ENCODE measurements at regions not wholly inside any gene's neighbourhood (a gene's known extent, or its start where the extent isn't known, plus 50 kb on each side); places are given as distances from the start of the nearest gene placed in this dataset.

DNA sequence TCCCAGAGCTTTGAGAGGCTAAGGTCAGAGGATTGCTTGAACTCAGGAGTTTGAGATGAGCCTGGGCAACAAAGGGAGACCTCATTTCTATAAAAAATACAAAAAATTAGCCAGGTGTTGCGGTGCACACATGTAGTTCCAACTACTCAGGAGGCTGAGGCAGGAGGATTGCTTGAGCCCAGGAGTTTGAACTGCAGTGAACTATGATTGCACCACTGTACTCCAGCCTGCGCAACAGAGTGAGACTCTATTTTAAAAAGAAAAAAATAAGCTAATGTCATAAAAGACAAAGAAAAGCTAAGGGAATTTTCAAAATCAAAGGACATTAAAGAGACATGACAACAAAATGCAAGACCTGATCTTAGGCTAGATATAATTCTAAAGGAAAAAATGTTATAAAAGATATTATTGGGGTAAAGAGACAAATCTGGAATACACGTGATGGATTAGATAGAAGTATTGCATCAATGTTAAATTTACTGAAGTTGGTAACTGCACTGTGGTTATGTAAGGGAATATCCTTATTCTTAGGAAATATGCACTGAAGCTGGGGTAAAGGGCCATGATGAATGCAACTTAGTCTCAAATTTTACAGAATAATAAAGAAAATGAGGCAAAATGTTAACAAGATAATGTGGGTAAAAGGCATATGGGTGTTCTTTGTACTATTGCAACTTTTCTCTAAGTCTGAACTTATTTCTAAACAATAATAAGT is 75.2 kb downstream of the SPRY1 start:
- H3K27ac ChIP-seq, result no peak overlapping the region
- H3K9me3 ChIP-seq, result no peaks in the 10 kb centered on the region
- intact Hi-C loops (cut with DNase I), result no loop called here
- H3K36me3 ChIP-seq, result no peaks in the 10 kb centered on the region
- no peak for TF ChIP-seq EP300 (IDR thresholded peaks at IDR 0.05)
- TF ChIP-seq, protein P1, sequence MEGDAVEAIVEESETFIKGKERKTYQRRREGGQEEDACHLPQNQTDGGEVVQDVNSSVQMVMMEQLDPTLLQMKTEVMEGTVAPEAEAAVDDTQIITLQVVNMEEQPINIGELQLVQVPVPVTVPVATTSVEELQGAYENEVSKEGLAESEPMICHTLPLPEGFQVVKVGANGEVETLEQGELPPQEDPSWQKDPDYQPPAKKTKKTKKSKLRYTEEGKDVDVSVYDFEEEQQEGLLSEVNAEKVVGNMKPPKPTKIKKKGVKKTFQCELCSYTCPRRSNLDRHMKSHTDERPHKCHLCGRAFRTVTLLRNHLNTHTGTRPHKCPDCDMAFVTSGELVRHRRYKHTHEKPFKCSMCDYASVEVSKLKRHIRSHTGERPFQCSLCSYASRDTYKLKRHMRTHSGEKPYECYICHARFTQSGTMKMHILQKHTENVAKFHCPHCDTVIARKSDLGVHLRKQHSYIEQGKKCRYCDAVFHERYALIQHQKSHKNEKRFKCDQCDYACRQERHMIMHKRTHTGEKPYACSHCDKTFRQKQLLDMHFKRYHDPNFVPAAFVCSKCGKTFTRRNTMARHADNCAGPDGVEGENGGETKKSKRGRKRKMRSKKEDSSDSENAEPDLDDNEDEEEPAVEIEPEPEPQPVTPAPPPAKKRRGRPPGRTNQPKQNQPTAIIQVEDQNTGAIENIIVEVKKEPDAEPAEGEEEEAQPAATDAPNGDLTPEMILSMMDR (IDR thresholded peaks at IDR 0.05), result no peak
- TF ChIP-seq POLR2A (IDR thresholded peaks at IDR 0.05), result no peak
- DNase-seq, result no peak
- no peaks in the 10 kb centered on the region for H3K27me3 ChIP-seq
- WGBS, 2 donors, result 92 to 94% methylated on average over 3 of the region's 3 CpGs
- H3K4me1 ChIP-seq, result no peaks in the 10 kb centered on the region
- H3K4me3 ChIP-seq, result no peak overlapping the region

DNA sequence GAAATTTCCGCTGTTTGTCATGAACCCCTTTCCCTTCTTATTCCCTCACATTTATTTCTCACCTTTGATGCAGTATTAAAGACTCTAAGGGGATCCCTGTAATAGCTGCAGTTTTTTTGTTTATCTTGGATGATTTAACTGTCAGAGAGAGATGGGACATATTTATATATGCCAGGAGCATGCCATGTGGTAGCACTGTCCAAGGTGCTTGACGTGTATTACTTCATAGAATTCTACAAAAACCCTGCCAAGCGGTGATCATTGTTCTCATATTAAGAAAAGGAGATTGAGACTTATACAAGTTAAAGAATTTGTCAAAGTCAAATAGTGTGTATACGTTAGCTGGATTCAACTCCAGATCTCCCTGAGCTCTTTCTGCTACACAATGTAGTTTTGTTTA is 78.2 kb downstream of the SPRY1 start:
- intact Hi-C loops (cut with DNase I), result no loop called here
- 94% methylated on average over 4 of the region's 4 CpGs for WGBS, 2 donors
- Histone ChIP-seq H3K27me3 (no peaks in the 10 kb centered on the region), H3K9me3 (no peaks in the 10 kb centered on the region), H3K4me3 (no peak overlapping the region), H3K27ac (no peak overlapping the region), H3K36me3 (no peaks in the 10 kb centered on the region), H3K4me1 (peaks cover 0 to 9% (median 3%) of the 10 kb centered on the region in 4 donors)
- no peak for DNase-seq
- TF ChIP-seq POLR2AphosphoS5 (IDR thresholded peaks at IDR 0.05), result no peak
- TF ChIP-seq EP300 (IDR thresholded peaks at IDR 0.05), result no peak

DNA sequence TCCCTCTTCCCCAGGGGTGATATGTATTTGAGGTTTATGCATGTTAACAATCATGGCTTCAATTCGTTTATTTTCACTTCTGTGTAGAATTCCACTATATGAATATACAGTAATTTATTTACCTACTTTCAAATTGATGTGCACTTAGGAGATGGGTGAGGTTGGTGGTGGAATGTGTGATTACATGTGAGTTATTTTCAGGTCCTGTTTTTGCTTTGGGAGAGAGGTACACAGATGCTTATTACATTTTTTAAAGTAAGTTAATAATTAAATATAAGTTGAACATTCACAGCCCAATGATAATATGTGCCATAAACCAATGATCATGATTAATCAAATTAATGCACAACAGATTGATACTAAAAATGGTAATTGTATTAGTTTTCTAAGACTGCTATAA is 79.5 kb downstream of the SPRY1 start:
- DNase-seq, result no peak
- Histone ChIP-seq H3K27me3 (no peaks in the 10 kb centered on the region), H3K36me3 (no peaks in the 10 kb centered on the region), H3K4me3 (no peak overlapping the region), H3K9me3 (no peaks in the 10 kb centered on the region), H3K4me1 (peaks cover 0 to 9% (median 3%) of the 10 kb centered on the region in 4 donors), H3K27ac (no peak overlapping the region)
- intact Hi-C loops (cut with DNase I), result no loop called here
- 0 to 24% methylated on average over 1 of the region's 1 CpG for WGBS, 2 donors
- TF ChIP-seq EP300 (IDR thresholded peaks at IDR 0.05) (no peak), POLR2AphosphoS5 (IDR thresholded peaks at IDR 0.05) (no peak), POLR2A (IDR thresholded peaks at IDR 0.05) (no peak)
- TF ChIP-seq, protein P1 (IDR thresholded peaks at IDR 0.05), result no peak

DNA sequence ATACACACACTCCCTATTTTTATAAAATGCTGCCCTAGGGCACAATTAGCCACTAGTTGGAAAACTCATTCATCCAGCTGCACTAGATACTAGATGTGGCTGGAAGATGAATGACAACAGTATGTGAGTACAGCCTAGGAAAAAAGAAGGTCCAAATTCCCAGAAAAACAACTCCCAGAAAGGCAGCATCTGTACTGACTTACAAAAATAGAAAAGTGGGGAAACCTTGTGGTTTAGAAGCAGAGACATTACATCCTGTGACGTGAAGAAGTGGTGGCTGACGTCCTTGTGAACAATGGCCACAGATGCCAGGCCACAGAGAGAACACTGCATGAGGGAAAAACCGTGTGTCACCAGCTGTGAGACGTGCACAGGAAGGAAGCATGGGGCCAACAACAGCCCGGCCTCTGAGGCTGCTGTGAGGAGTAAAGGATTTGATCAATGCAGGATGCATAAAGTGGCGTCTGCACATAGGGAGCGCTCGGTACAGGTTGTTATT is 81.2 kb downstream of the SPRY1 start:
- WGBS, 2 donors, result 47 to 83% methylated on average over 8 of the region's 8 CpGs
- no peaks in the 10 kb centered on the region for H3K36me3 ChIP-seq
- no peak overlapping the region for H3K4me3 ChIP-seq
- no peak for DNase-seq
- no peaks in the 10 kb centered on the region for H3K9me3 ChIP-seq
- no peak overlapping the region for H3K27ac ChIP-seq
- no peaks in the 10 kb centered on the region for H3K27me3 ChIP-seq
- H3K4me1 ChIP-seq, result peaks cover 0 to 9% (median 3%) of the 10 kb centered on the region in 4 donors
- TF ChIP-seq POLR2A (IDR thresholded peaks at IDR 0.05), result no peak
- TF ChIP-seq, protein P1 (IDR thresholded peaks at IDR 0.05), result no peak
- TF ChIP-seq EP300 (IDR thresholded peaks at IDR 0.05), result no peak
- intact Hi-C loops (cut with DNase I), result no loop called here

DNA sequence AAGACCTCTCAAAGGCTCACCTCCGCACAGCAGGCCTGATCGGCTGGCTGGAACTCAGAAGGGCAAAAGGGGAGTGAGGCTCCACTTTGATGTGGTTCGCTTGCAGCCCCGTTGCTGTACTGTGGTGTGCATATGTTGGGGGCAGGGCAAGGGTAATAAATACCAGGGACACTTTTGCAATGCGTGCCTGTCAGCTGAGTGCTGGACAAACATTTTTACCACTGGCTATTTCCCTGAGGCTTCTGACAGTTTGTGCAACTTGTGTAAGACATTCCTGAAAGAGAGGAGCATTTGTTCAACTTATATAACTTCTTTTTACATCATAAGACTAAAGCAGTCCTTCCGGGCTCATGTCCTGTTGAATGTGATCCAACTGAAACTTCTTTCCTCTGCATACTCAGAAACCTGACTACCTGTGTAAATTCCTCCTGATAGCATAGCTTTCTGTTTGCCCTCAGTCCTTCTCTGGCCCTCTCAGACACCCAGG is 82.3 kb downstream of the SPRY1 start:
- TF ChIP-seq POLR2A (IDR thresholded peaks at IDR 0.05), result no peak
- Histone ChIP-seq H3K4me1 (peaks cover 0 to 9% (median 3%) of the 10 kb centered on the region in 4 donors), H3K4me3 (no peak overlapping the region), H3K27me3 (no peaks in the 10 kb centered on the region), H3K36me3 (no peaks in the 10 kb centered on the region), H3K27ac (no peak overlapping the region), H3K9me3 (no peaks in the 10 kb centered on the region)
- no peak for DNase-seq
- 16 to 37% methylated on average over 6 of the region's 6 CpGs for WGBS, 2 donors
- intact Hi-C loops (cut with DNase I), result no loop called here

DNA sequence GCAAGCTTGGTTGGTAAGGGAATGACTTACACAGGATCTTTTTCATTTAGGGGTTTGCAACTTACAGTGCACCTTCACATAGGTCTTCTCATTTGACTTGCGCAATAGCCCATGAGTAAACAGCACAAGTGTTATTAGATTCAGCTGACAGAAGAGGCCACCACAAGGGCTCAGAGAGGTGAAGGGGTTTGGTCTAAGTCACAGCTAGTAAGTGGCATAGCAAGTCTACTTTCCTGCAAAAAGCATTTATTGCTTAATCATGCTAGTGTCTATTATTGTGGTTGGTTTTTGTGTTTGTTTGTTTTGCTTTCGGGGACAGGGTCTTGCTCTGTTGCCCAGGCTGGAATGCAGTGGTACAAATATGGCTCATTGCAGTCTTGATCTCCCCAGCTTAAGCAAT is 83.3 kb downstream of the SPRY1 start:
- Histone ChIP-seq H3K27me3 (no peaks in the 10 kb centered on the region), H3K9me3 (no peaks in the 10 kb centered on the region), H3K4me3 (no peak overlapping the region), H3K36me3 (no peaks in the 10 kb centered on the region), H3K27ac (no peak overlapping the region), H3K4me1 (peaks cover 0 to 9% (median 3%) of the 10 kb centered on the region in 4 donors)
- no peak for DNase-seq
- intact Hi-C loops (cut with DNase I), result no loop called here
- TF ChIP-seq POLR2AphosphoS5 (IDR thresholded peaks at IDR 0.05), result no peak
- no peak for TF ChIP-seq POLR2A (IDR thresholded peaks at IDR 0.05)
- TF ChIP-seq, protein P1 (IDR thresholded peaks at IDR 0.05), result no peak
- no peak for TF ChIP-seq EP300 (IDR thresholded peaks at IDR 0.05)
- 55 to 97% methylated on average over 2 of the region's 2 CpGs for WGBS, 2 donors

Measured in sigmoid colon (tissue), 6 donors.